Breast epithelium (tissue), 3 donors: ENCODE measurements at regions not wholly inside any gene's neighbourhood (a gene's known extent, or its start where the extent isn't known, plus 50 kb on each side); places are given as distances from the start of the nearest gene placed in this dataset.
"Not testable (repeated sequence)": the region's sequence is repeated elsewhere in the genome, so short reads cannot be mapped to it uniquely, and the experiment has no call there.

ENCODE experiments used
- POLR2AphosphoS5 ChIP-seq, 3 donors: sonication (generic); formaldehyde crosslinking; IDR thresholded peaks; one replicate each; pipeline ENCODE4 v1.6.1; 2017; ENCODE audit warnings: antibody characterized with exemption in 3 of 3
- TF ChIP-seq, protein P1 (sequence below), 3 donors: fragments of 450-650 bp; IDR thresholded peaks; one replicate each; pipeline ENCODE4 v1.5.1; 2016 to 2017; ENCODE audit warnings: antibody characterized with exemption in 3 of 3, mild to moderate bottlenecking in 3 of 3, moderate library complexity in 3 of 3

DNA sequence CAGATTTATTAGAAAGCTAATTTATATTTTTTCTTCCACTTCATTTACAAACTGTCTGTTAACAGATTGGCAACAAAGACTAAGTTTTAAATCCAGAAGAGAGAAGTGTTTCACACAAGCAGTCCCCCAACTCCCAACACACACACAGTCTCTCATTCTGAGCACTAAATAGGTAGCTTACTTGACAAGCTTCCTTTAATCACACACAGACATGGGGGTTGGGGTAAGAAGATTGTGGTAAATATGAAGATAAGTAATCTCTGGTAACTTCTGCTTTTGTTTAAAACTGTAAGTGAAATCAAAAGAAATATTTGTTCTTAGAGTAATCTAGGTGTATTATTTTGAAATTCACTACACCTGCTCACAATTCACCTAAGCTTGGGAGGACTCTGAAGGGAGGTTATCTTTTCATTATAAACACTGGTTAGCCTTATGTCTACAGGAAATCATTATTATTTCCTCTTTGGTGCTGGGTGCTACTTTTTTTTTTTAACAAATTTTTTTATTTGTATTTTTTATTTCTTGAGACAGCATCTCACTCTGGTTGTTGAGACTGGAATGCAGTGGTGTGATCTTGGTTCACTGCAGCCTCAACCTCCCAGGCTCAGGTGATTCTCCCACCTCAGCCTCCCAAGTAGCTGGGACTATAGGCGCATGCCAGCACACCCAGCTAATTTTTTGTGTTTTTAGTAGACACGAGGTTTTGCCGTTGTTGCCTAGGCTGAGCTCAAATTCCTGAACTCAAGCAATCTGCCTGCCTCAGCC lies 82.1 kb upstream of the ATP12A start:
- TF ChIP-seq POLR2AphosphoS5 (IDR thresholded peaks at IDR 0.05), result not testable (repeated sequence)
- TF ChIP-seq, protein P1, sequence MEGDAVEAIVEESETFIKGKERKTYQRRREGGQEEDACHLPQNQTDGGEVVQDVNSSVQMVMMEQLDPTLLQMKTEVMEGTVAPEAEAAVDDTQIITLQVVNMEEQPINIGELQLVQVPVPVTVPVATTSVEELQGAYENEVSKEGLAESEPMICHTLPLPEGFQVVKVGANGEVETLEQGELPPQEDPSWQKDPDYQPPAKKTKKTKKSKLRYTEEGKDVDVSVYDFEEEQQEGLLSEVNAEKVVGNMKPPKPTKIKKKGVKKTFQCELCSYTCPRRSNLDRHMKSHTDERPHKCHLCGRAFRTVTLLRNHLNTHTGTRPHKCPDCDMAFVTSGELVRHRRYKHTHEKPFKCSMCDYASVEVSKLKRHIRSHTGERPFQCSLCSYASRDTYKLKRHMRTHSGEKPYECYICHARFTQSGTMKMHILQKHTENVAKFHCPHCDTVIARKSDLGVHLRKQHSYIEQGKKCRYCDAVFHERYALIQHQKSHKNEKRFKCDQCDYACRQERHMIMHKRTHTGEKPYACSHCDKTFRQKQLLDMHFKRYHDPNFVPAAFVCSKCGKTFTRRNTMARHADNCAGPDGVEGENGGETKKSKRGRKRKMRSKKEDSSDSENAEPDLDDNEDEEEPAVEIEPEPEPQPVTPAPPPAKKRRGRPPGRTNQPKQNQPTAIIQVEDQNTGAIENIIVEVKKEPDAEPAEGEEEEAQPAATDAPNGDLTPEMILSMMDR (IDR thresholded peaks at IDR 0.05), result not testable (repeated sequence)
